Kidney (tissue), 13 donors: ENCODE measurements at regions not wholly inside any gene's neighbourhood (a gene's known extent, or its start where the extent isn't known, plus 50 kb on each side); places are given as distances from the start of the nearest gene placed in this dataset.

Experiments
- DNase-seq, 5 donors: peaks; one replicate each; pipeline ENCODE4 v3.0.0-alpha.2; 2013 to 2020
- FAIRE-seq: peaks from 2 replicates; lab custom pipeline; 2012; peaks lifted over from hg19 to GRCh38; lab: Jason Lieb, UNC
- H3K27ac ChIP-seq, 2 donors: one replicate each; pipeline ENCODE4 v1.7.0; 2013; ENCODE audit warnings: low read depth in 2 of 2, low read length in 2 of 2, inconsistent platforms in 1 of 2
- H3K27me3 ChIP-seq: one replicate; pipeline ENCODE4 v1.7.1; 2013; ENCODE audit warnings: low read length, inconsistent platforms; ENCODE audit not compliant: control insufficient read depth, insufficient read depth
- H3K36me3 ChIP-seq, 3 donors: one replicate each; pipeline versions ENCODE4 v1.7.0 to v1.7.1; 2013; ENCODE audit warnings: low read length in 3 of 3, control low read depth in 1 of 3, inconsistent platforms in 1 of 3; ENCODE audit not compliant: insufficient read depth in 3 of 3, control insufficient read depth in 2 of 3
- H3K4me1 ChIP-seq, 3 donors: one replicate each; pipeline versions ENCODE4 v1.7.0 to v1.7.1; 2013; ENCODE audit warnings: low read length in 3 of 3, inconsistent platforms in 1 of 3, low read depth in 1 of 3; ENCODE audit not compliant: control insufficient read depth in 2 of 3, insufficient read depth in 2 of 3
- H3K4me3 ChIP-seq, 3 donors: one replicate each; pipeline versions ENCODE4 v1.7.0 to v1.8.1; 2013; ENCODE audit warnings: low read length in 3 of 3, control low read depth in 1 of 3, inconsistent platforms in 1 of 3
- H3K9ac ChIP-seq, 3 donors: one replicate each; pipeline versions ENCODE4 v1.7.0 to v1.7.1; 2013; ENCODE audit warnings: low read length in 3 of 3, control low read depth in 1 of 3, inconsistent platforms in 1 of 3
- H3K9me3 ChIP-seq, 3 donors: one replicate each; pipeline versions ENCODE4 v1.7.0 to v1.7.1; 2013; ENCODE audit warnings: low read length in 3 of 3, control low read depth in 1 of 3, inconsistent platforms in 1 of 3; ENCODE audit not compliant: control insufficient read depth in 2 of 3, insufficient read depth in 1 of 3
- CTCF ChIP-seq: IDR thresholded peaks from 3 replicates; pipeline ENCODE4 v1.5.1; 2012; ENCODE audit warnings: mild to moderate bottlenecking, moderate library complexity, borderline replicate concordance; ENCODE audit not compliant: insufficient read depth; ENCODE audit errors: extremely low read depth
- intact Hi-C: fragments of 100-400 bp; cut with DNase I; formaldehyde crosslinking; loops from one replicate; pipeline ENCODE4 v1.11.1; 2022
- donor health status: control.
- donor health status: control.
- donor health status: control.
- donor health status: control.
- donor health status: control.
- donor health status: DM: yes; HTN: yes; CAD: no.
- donor health status: Normal renal cell carcinoma (clear cell type).

GRCh38 chr2:58970365-58970764 lies 729.2 kb upstream of the FANCL start:
- Histone ChIP-seq H3K27me3 (no peaks in the 10 kb centered on the region), H3K36me3 (no peaks in the 10 kb centered on the region), H3K27ac (no peak overlapping the region), H3K9ac (no peak overlapping the region), H3K4me1 (no peaks in the 10 kb centered on the region), H3K4me3 (no peak overlapping the region), H3K9me3 (no peaks in the 10 kb centered on the region)
- no peak for TF ChIP-seq CTCF
- no peak for FAIRE-seq
- DNase-seq: no peak
- intact Hi-C loops: no loop called here

- H3K27ac ChIP-seq: no peak overlapping the region
- DNase-seq (no peak), FAIRE-seq (no peak)
Measured at GRCh38 chr2:58968885-58969284, 727.8 kb upstream of the FANCL start.

GRCh38 chr2:58967736-58968135 lies 726.6 kb upstream of the FANCL start:
- TF ChIP-seq CTCF: no peak
- Histone ChIP-seq H3K36me3 (no peaks in the 10 kb centered on the region), H3K27ac (no peak overlapping the region), H3K4me3 (no peak overlapping the region), H3K9me3 (no peaks in the 10 kb centered on the region), H3K27me3 (no peaks in the 10 kb centered on the region), H3K4me1 (no peaks in the 10 kb centered on the region), H3K9ac (no peak overlapping the region)
- intact Hi-C loops: no loop called here
- FAIRE-seq (no peak), DNase-seq (no peak)

More at GRCh38 chr2:58968885-58969284, 727.8 kb upstream of the FANCL start:
- intact Hi-C loops: no loop called here
- no peak overlapping the region for H3K9ac ChIP-seq
- no peak for TF ChIP-seq CTCF
- no peaks in the 10 kb centered on the region for H3K4me1 ChIP-seq
- no peak overlapping the region for H3K4me3 ChIP-seq
- H3K27me3 ChIP-seq: no peaks in the 10 kb centered on the region
- H3K36me3 ChIP-seq: no peaks in the 10 kb centered on the region
- H3K9me3 ChIP-seq: no peaks in the 10 kb centered on the region

GRCh38 chr2:58965602-58966001 lies 724.5 kb upstream of the FANCL start:
- TF ChIP-seq CTCF: no peak
- Histone ChIP-seq H3K27me3 (no peaks in the 10 kb centered on the region), H3K27ac (no peak overlapping the region), H3K9ac (no peak overlapping the region), H3K4me3 (no peak overlapping the region), H3K9me3 (no peaks in the 10 kb centered on the region), H3K36me3 (no peaks in the 10 kb centered on the region), H3K4me1 (no peaks in the 10 kb centered on the region)
- DNase-seq: no peak
- intact Hi-C loops: no loop called here
- no peak for FAIRE-seq
